ENCODE measurements at regions not wholly inside any gene's neighbourhood (a gene's known extent, or its start where the extent isn't known, plus 50 kb on each side); places are given as distances from the start of the nearest gene placed in this dataset.

DNA sequence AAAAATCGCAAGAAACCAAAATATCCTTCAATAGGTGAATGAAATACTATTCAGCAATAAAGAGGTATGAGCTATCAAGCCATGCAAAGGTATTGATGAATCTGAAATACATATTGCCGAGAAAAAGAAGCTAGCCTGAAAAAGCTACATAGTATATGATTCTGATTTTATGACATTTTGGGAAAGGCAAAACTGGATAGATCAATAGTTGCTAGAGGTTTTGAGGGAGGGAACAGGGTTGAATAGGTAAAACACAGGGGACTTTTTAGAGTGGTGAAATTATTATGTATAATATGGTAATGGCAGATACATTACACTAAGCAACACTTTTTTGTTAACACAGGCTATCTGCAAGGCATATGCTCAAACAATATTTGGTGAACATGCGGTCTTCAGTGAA lies 327.6 kb upstream of the ADAMTSL1 start:
- no peak for TF ChIP-seq POLR2AphosphoS5 (IDR thresholded peaks at IDR 0.05)
- no peak for TF ChIP-seq POLR2A (IDR thresholded peaks at IDR 0.05)
- TF ChIP-seq, protein P1, sequence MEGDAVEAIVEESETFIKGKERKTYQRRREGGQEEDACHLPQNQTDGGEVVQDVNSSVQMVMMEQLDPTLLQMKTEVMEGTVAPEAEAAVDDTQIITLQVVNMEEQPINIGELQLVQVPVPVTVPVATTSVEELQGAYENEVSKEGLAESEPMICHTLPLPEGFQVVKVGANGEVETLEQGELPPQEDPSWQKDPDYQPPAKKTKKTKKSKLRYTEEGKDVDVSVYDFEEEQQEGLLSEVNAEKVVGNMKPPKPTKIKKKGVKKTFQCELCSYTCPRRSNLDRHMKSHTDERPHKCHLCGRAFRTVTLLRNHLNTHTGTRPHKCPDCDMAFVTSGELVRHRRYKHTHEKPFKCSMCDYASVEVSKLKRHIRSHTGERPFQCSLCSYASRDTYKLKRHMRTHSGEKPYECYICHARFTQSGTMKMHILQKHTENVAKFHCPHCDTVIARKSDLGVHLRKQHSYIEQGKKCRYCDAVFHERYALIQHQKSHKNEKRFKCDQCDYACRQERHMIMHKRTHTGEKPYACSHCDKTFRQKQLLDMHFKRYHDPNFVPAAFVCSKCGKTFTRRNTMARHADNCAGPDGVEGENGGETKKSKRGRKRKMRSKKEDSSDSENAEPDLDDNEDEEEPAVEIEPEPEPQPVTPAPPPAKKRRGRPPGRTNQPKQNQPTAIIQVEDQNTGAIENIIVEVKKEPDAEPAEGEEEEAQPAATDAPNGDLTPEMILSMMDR (IDR thresholded peaks at IDR 0.05) = no peak
- Histone ChIP-seq H3K4me1 (replicated peaks) (no peaks in the 10 kb centered on the region), H3K36me3 (no peaks in the 10 kb centered on the region), H3K4me3 (no peak overlapping the region), H3K9me3 (no peaks in the 10 kb centered on the region), H3K27me3 (replicated peaks; ENCODE audit: insufficient read depth) (no peaks in the 10 kb centered on the region), H3K27ac (no peak overlapping the region)
- 96% methylated on average over 3 of the region's 3 CpGs for WGBS
- intact Hi-C loops (cut with DNase I) = no loop called here
- no peak for DNase-seq (ENCODE audit: low spot score)

DNA sequence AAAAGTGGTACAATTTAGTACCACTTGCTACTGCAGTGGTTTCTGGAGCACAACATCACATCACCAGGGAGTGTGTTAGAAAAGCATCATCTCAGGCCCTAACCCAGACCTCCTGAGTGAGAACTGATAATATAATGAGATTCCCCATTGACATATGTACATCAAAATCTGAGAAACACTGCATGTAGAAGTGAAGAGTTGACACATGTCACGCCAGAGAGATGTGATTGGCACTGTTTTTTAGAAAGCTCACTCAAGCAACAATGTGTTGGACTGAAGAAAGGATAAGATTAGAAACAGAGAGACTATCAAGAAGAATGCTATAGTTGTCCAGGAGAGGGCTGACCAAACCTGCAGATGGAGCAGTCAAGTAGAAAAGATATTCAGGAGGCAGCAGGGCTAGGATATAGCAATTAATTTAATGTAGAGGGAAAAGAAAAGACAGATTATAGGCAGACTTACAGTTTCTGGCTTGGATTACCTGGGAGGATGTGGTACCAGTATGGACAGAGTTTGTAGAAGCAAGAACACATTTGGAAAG lies 324.4 kb upstream of the ADAMTSL1 start:
- H3K9me3 ChIP-seq = no peaks in the 10 kb centered on the region
- DNase-seq (ENCODE audit: low spot score) = no peak
- intact Hi-C loops (cut with DNase I) = no loop called here
- no peaks in the 10 kb centered on the region for H3K36me3 ChIP-seq
- H3K27ac ChIP-seq = no peak overlapping the region
- H3K4me3 ChIP-seq = no peak overlapping the region
- H3K27me3 ChIP-seq (replicated peaks; ENCODE audit: insufficient read depth) = no peaks in the 10 kb centered on the region
- TF ChIP-seq, protein P1 (IDR thresholded peaks at IDR 0.05) = no peak
- TF ChIP-seq POLR2A (IDR thresholded peaks at IDR 0.05) (no peak), POLR2AphosphoS5 (IDR thresholded peaks at IDR 0.05) (no peak)
- WGBS = 94% methylated on average over 1 of the region's 1 CpG
- no peaks in the 10 kb centered on the region for H3K4me1 ChIP-seq (replicated peaks)

DNA sequence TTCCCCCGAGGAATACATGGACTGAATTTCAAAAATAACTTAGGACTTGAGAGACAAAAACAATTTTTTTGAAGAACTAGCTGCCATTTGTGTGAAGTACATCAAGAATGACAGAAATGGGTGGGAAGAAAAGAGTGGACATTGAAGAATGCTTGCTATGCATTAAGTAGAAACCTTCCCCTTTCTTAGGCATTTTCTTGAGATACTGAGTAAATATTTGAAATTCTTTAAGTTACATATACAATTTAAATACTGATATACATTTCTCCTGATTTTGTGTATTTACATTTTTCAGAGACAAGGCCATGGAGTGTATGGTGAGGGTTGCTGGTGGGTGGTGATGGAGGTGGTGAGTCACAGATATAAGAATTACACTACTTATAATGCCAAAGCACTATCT lies 319.3 kb upstream of the ADAMTSL1 start:
- Histone ChIP-seq H3K9me3 (no peaks in the 10 kb centered on the region), H3K27ac (no peak overlapping the region), H3K27me3 (replicated peaks; ENCODE audit: insufficient read depth) (no peaks in the 10 kb centered on the region), H3K4me3 (no peak overlapping the region), H3K36me3 (no peaks in the 10 kb centered on the region), H3K4me1 (replicated peaks) (no peaks in the 10 kb centered on the region)
- 88% methylated on average over 1 of the region's 1 CpG for WGBS
- no peak for DNase-seq (ENCODE audit: low spot score)
- intact Hi-C loops (cut with DNase I) = no loop called here
- TF ChIP-seq POLR2A (IDR thresholded peaks at IDR 0.05) = no peak
- TF ChIP-seq, protein P1 (IDR thresholded peaks at IDR 0.05) = no peak
- TF ChIP-seq POLR2AphosphoS5 (IDR thresholded peaks at IDR 0.05) = no peak

DNA sequence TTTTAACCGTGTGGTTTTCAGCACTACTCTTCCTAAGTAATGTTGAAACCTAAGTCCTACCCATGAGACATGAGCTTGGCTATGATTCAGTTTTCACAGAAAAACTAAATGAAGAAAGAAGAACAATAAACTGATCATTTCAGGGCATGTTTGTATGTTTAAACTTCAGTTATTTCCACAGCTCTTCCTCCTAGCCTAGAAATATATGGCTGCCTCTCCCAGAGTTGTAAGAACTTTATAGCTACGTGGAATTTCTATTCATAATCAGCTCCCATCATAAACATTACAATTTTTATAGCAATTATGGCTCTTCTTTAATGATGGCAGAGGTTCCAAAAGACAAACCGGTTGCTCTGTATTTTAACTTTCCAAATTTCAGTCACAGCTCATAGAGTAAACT lies 314.7 kb upstream of the ADAMTSL1 start:
- H3K27ac ChIP-seq = no peak overlapping the region
- H3K4me1 ChIP-seq (replicated peaks) = no peaks in the 10 kb centered on the region
- no peaks in the 10 kb centered on the region for H3K36me3 ChIP-seq
- H3K9me3 ChIP-seq = no peaks in the 10 kb centered on the region
- WGBS = 36% methylated on average over 3 of the region's 3 CpGs
- intact Hi-C loops (cut with DNase I) = no loop called here
- H3K4me3 ChIP-seq = no peak overlapping the region
- TF ChIP-seq POLR2AphosphoS5 (IDR thresholded peaks at IDR 0.05) (no peak), POLR2A (IDR thresholded peaks at IDR 0.05) (no peak)
- TF ChIP-seq, protein P1 (IDR thresholded peaks at IDR 0.05) = no peak
- no peaks in the 10 kb centered on the region for H3K27me3 ChIP-seq (replicated peaks; ENCODE audit: insufficient read depth)
- DNase-seq (ENCODE audit: low spot score) = no peak

DNA sequence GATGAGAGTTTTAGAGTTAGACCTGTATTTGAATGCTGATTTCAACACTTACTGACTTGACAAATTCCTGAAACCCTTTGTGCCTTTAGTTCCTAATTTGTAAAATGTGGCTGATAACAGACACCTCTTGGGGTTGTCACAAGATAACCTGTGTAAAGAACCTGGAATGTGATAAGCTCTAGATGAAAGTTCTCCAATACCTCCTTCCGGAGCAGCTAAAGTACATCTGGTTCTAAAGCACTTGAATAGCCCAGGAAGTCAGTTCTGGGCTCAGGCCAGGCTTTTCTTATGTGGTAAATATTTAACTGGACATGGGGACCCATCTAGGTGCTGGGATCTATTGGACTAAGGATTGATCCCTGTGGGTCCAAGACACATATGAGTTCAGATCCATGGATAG lies 310.8 kb upstream of the ADAMTSL1 start:
- no peak overlapping the region for H3K4me3 ChIP-seq
- DNase-seq (ENCODE audit: low spot score) = no peak
- H3K27ac ChIP-seq = no peak overlapping the region
- intact Hi-C loops (cut with DNase I) = no loop called here
- no peaks in the 10 kb centered on the region for H3K36me3 ChIP-seq
- 82% methylated on average over 1 of the region's 1 CpG for WGBS
- H3K4me1 ChIP-seq (replicated peaks) = no peaks in the 10 kb centered on the region
- no peaks in the 10 kb centered on the region for H3K27me3 ChIP-seq (replicated peaks; ENCODE audit: insufficient read depth)
- no peaks in the 10 kb centered on the region for H3K9me3 ChIP-seq
- TF ChIP-seq POLR2A (IDR thresholded peaks at IDR 0.05) = no peak
- TF ChIP-seq POLR2AphosphoS5 (IDR thresholded peaks at IDR 0.05) = no peak
- TF ChIP-seq, protein P1 (IDR thresholded peaks at IDR 0.05) = no peak

All from prostate gland (tissue), 2 donors.